WTC11 (cell line): ENCODE measurements at regions not wholly inside any gene's neighbourhood (a gene's known extent, or its start where the extent isn't known, plus 50 kb on each side); places are given as distances from the start of the nearest gene placed in this dataset.

Experiments used
- ATAC-seq: fragments of 200-7000 bp; cut with Tn5 transposase; 2 replicates; pipeline ENCODE4 v1.10.0; 2021; ENCODE audit warnings: mild to moderate bottlenecking, moderate library complexity
- CTCF ChIA-PET: fragments of 300-600 bp; sonication (Branson Sonifier 250); formaldehyde crosslinking; loops from one replicate; lab custom pipeline; 2021; ENCODE audit warnings: antibody characterized with exemption; lab: Charles Lee
- POLR2A ChIA-PET: fragments of 350-600 bp; sonication (Branson Sonifier 250); formaldehyde crosslinking; loops from one replicate; lab custom pipeline; 2021; ENCODE audit warnings: antibody characterized with exemption; lab: Charles Lee
- DNase-seq: peaks from one replicate; pipeline ENCODE4 v3.0.0; 2021; ENCODE audit warnings: low spot score
- H3K27ac Mint-ChIP-seq: 2 replicates; pipeline ENCODE4 v1.8.0; 2021; ENCODE audit warnings: mixed read lengths
- H3K27me3 Mint-ChIP-seq: 2 replicates; pipeline ENCODE4 v1.8.0; 2021; ENCODE audit warnings: low read depth, mild to moderate bottlenecking, moderate library complexity, mixed read lengths
- H3K36me3 Mint-ChIP-seq: 2 replicates; pipeline ENCODE4 v1.8.0; 2021; ENCODE audit warnings: mixed read lengths
- H3K4me1 Mint-ChIP-seq: 2 replicates; pipeline ENCODE4 v1.8.0; 2022; ENCODE audit warnings: mixed read lengths
- H3K4me3 Mint-ChIP-seq: 2 replicates; pipeline ENCODE4 v1.8.0; 2021; ENCODE audit warnings: mild to moderate bottlenecking, moderate library complexity, mixed read lengths
- H3K9me3 Mint-ChIP-seq: 2 replicates; pipeline ENCODE4 v1.8.0; 2021; ENCODE audit warnings: mixed read lengths
- CBFB ChIP-seq: sonication (generic); formaldehyde crosslinking; IDR thresholded peaks from 2 replicates; pipeline ENCODE4 v1.8.1; 2022; ENCODE audit warnings: mild to moderate bottlenecking, low read depth, missing genetic modification reagents
- FOXJ3 ChIP-seq: sonication (generic); formaldehyde crosslinking; IDR thresholded peaks from 2 replicates; pipeline ENCODE4 v1.9.0; 2021; ENCODE audit warnings: missing genetic modification reagents, mild to moderate bottlenecking, borderline replicate concordance
- IRF2 ChIP-seq: sonication (generic); formaldehyde crosslinking; IDR thresholded peaks from 2 replicates; pipeline ENCODE4 v1.8.0; 2022; ENCODE audit warnings: low read depth, missing genetic modification reagents, borderline replicate concordance
- JUN ChIP-seq: sonication (generic); formaldehyde crosslinking; IDR thresholded peaks from 2 replicates; pipeline ENCODE4 v1.8.0; 2023; ENCODE audit warnings: mild to moderate bottlenecking, missing genetic modification reagents
- NFATC4 ChIP-seq: fragments of 250-450 bp; sonication (Bioruptor Pico); IDR thresholded peaks from 2 replicates; pipeline ENCODE4 v1.9.0; 2021; ENCODE audit warnings: mild to moderate bottlenecking
- NFE2L1 ChIP-seq: sonication (generic); formaldehyde crosslinking; IDR thresholded peaks from 2 replicates; pipeline ENCODE4 v1.8.1; 2023; ENCODE audit warnings: missing genetic modification reagents
- NR2C2 ChIP-seq: sonication (generic); formaldehyde crosslinking; IDR thresholded peaks from 2 replicates; pipeline ENCODE4 v1.8.0; 2022; ENCODE audit warnings: mild to moderate bottlenecking, missing genetic modification reagents
- OVOL2 ChIP-seq: fragments of 250-450 bp; sonication (Bioruptor Pico); IDR thresholded peaks from 2 replicates; pipeline ENCODE4 v1.9.0; 2021; ENCODE audit warnings: mild to moderate bottlenecking, borderline replicate concordance
- PRRX2 ChIP-seq: fragments of 250-450 bp; sonication (Bioruptor Pico); IDR thresholded peaks from 2 replicates; pipeline ENCODE4 v1.8.0; 2021; ENCODE audit warnings: mild to moderate bottlenecking
- RELA ChIP-seq: sonication (generic); formaldehyde crosslinking; IDR thresholded peaks from 2 replicates; pipeline ENCODE4 v1.8.1; 2022; ENCODE audit warnings: missing genetic modification reagents, mild to moderate bottlenecking, borderline replicate concordance
- SMAD3 ChIP-seq: sonication (generic); formaldehyde crosslinking; IDR thresholded peaks from 2 replicates; pipeline ENCODE4 v1.8.0; 2022; ENCODE audit warnings: missing genetic modification reagents, mild to moderate bottlenecking, borderline replicate concordance
- TCF7 ChIP-seq: sonication (generic); formaldehyde crosslinking; IDR thresholded peaks from 2 replicates; pipeline ENCODE4 v1.8.0; 2022; ENCODE audit warnings: mild to moderate bottlenecking, low read depth, missing genetic modification reagents, moderate library complexity
- TEAD1 ChIP-seq: sonication (generic); formaldehyde crosslinking; IDR thresholded peaks from 2 replicates; pipeline ENCODE4 v1.8.0; 2022; ENCODE audit warnings: mild to moderate bottlenecking, missing genetic modification reagents
- ZNF423 ChIP-seq: fragments of 250-450 bp; sonication (Bioruptor Pico); IDR thresholded peaks from 2 replicates; pipeline ENCODE4 v2.1.2; 2022; ENCODE audit warnings: mild to moderate bottlenecking, moderate library complexity
- TF ChIP-seq, protein P1 (sequence below): sonication (generic); formaldehyde crosslinking; IDR thresholded peaks from 2 replicates; pipeline ENCODE4 v1.8.1; 2022; ENCODE audit warnings: low read depth, missing genetic modification reagents, borderline replicate concordance
- TF ChIP-seq, protein P2 (sequence below): sonication (generic); formaldehyde crosslinking; IDR thresholded peaks from 2 replicates; pipeline ENCODE4 v1.8.1; 2023; ENCODE audit warnings: mild to moderate bottlenecking, missing genetic modification reagents, moderate library complexity
- TF ChIP-seq, protein P3 (sequence below): sonication (generic); formaldehyde crosslinking; IDR thresholded peaks from 2 replicates; pipeline ENCODE4 v1.8.1; 2022; ENCODE audit warnings: mild to moderate bottlenecking, missing genetic modification reagents, moderate library complexity, borderline replicate concordance

DNA sequence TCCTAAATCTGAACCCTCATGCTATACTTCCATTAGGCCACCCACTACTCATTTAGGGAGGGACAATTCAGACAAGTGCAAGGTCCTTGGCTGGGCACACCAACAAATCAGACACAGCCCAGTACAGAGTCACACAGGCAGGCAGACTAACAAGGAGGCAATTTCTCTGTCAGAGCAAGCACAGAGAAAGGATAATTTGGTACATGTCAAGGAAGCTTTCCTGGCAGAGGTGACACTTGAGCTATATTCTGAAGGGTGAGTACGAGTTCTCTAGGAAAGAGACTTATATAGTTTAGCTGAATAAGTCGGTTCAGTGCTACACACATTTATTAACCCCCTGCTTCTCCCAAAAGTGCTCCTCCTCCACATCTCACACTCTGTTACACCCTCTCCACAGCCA lies 455.9 kb downstream of the OMA1 start:
- H3K4me1 Mint-ChIP-seq: peaks cover 56% of the 10 kb centered on the region
- no peak overlapping the region for H3K4me3 Mint-ChIP-seq
- TF ChIP-seq RELA (no peak), NFE2L1 (CRISPR knock-in tag) (no peak)
- TF ChIP-seq, protein P1, sequence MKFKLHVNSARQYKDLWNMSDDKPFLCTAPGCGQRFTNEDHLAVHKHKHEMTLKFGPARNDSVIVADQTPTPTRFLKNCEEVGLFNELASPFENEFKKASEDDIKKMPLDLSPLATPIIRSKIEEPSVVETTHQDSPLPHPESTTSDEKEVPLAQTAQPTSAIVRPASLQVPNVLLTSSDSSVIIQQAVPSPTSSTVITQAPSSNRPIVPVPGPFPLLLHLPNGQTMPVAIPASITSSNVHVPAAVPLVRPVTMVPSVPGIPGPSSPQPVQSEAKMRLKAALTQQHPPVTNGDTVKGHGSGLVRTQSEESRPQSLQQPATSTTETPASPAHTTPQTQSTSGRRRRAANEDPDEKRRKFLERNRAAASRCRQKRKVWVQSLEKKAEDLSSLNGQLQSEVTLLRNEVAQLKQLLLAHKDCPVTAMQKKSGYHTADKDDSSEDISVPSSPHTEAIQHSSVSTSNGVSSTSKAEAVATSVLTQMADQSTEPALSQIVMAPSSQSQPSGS (CRISPR knock-in tag): no peak
- TF ChIP-seq, all 79 proteins: peak for 0
- DNase-seq (no peak), ATAC-seq (no peak)
- no peak overlapping the region for H3K27ac Mint-ChIP-seq
- no peaks in the 10 kb centered on the region for H3K9me3 Mint-ChIP-seq
- H3K27me3 Mint-ChIP-seq: no peaks in the 10 kb centered on the region; the same call in 1 of the 2 replicates
- CTCF ChIA-PET: interaction anchor here (1.2 to 1.8 kb wide), 3 partner anchors 65 to 160 kb away, joined by 3 to 8 read pairs (median 3); no protein-coding TSS in a partner anchor
- POLR2A ChIA-PET: no interaction called here
- no peaks in the 10 kb centered on the region for H3K36me3 Mint-ChIP-seq

DNA sequence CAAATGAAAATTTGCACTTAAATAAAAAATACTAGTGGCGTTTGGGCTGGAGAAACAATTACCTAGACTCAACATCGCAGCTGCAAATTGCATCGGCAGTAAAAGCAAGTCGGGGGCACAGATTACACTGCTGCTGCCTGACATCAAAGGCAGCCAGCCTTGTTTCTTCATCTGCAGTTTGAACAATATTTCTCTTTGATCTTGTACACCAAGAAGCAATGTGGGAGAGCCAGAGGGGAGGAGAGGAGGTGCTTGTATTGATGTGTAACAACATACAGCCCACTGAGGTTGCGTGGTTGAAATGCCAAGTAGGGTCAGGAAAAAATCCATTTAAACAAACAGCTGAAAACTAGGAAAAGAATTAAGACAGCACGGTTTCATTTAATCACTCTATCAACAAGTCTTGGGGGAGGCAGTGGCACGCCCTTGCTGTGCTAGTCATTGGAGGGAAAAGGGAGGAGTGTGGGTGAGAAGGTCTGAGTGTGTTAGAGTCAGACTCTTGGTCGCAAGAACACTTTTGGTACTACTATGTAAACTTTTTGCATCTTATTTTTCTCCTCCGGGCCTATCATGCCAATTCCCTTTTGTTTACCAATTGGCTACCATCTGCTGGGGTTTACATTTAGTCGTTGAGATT lies 456.5 kb downstream of the OMA1 start:
- no peaks in the 10 kb centered on the region for H3K9me3 Mint-ChIP-seq
- DNase-seq (no peak), ATAC-seq (no peak)
- ChIA-PET POLR2A (no interaction called here), CTCF (interaction anchor here (1.8 kb wide), 1 partner anchor 74 kb away, joined by 8 read pairs; no protein-coding TSS in a partner anchor)
- no peaks in the 10 kb centered on the region for H3K36me3 Mint-ChIP-seq
- H3K4me1 Mint-ChIP-seq: peaks cover 50% of the 10 kb centered on the region
- H3K4me3 Mint-ChIP-seq: no peak overlapping the region
- no peaks in the 10 kb centered on the region; the same call in 1 of the 2 replicates for H3K27me3 Mint-ChIP-seq
- TF ChIP-seq ZNF423 (CRISPR knock-in tag) (no peak), RELA (no peak), TEAD1 (no peak), NFATC4 (CRISPR knock-in tag) (no peak), CBFB (CRISPR knock-in tag) (no peak), SMAD3 (CRISPR knock-in tag) (no peak)
- TF ChIP-seq, protein P2, sequence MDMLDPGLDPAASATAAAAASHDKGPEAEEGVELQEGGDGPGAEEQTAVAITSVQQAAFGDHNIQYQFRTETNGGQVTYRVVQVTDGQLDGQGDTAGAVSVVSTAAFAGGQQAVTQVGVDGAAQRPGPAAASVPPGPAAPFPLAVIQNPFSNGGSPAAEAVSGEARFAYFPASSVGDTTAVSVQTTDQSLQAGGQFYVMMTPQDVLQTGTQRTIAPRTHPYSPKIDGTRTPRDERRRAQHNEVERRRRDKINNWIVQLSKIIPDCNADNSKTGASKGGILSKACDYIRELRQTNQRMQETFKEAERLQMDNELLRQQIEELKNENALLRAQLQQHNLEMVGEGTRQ (CRISPR knock-in tag): no peak
- no peak overlapping the region for H3K27ac Mint-ChIP-seq

- no peaks in the 10 kb centered on the region; the same call in none of the 2 replicates for H3K27me3 Mint-ChIP-seq
- no peak overlapping the region for H3K4me3 Mint-ChIP-seq
- no peaks in the 10 kb centered on the region for H3K9me3 Mint-ChIP-seq
- H3K4me1 Mint-ChIP-seq: peaks cover 22% of the 10 kb centered on the region
- no peak for DNase-seq
- TF ChIP-seq, protein P1 (CRISPR knock-in tag): no peak
- no peak for TF ChIP-seq PRRX2 (CRISPR knock-in tag)
- no peak for TF ChIP-seq JUN
- no peak for TF ChIP-seq NR2C2 (CRISPR knock-in tag)
- TF ChIP-seq FOXJ3 (CRISPR knock-in tag): no peak
- TF ChIP-seq, all 79 proteins: peak for 0
- ChIA-PET CTCF (no interaction called here), POLR2A (no interaction called here)
- Mint-ChIP-seq H3K27ac (no peak overlapping the region), H3K36me3 (no peaks in the 10 kb centered on the region)
- ATAC-seq: no peak
Observed at GRCh38 chr1:58084266-58084665, 462.3 kb downstream of the OMA1 start.

- H3K9me3 Mint-ChIP-seq: no peaks in the 10 kb centered on the region
- TF ChIP-seq, protein P3, sequence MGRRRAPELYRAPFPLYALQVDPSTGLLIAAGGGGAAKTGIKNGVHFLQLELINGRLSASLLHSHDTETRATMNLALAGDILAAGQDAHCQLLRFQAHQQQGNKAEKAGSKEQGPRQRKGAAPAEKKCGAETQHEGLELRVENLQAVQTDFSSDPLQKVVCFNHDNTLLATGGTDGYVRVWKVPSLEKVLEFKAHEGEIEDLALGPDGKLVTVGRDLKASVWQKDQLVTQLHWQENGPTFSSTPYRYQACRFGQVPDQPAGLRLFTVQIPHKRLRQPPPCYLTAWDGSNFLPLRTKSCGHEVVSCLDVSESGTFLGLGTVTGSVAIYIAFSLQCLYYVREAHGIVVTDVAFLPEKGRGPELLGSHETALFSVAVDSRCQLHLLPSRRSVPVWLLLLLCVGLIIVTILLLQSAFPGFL: no peak
- TF ChIP-seq TCF7 (CRISPR knock-in tag): no peak
- no peak for TF ChIP-seq OVOL2 (CRISPR knock-in tag)
- no peak for TF ChIP-seq IRF2 (CRISPR knock-in tag)
- ChIA-PET CTCF (no interaction called here), POLR2A (no interaction called here)
- DNase-seq (no peak), ATAC-seq (no peak)
- H3K27me3 Mint-ChIP-seq: no peaks in the 10 kb centered on the region; the same call in none of the 2 replicates
- no peak overlapping the region for H3K4me3 Mint-ChIP-seq
- H3K27ac Mint-ChIP-seq: no peak overlapping the region; the same call in 1 of the 2 replicates
- H3K36me3 Mint-ChIP-seq: no peaks in the 10 kb centered on the region
- H3K4me1 Mint-ChIP-seq: peaks cover 5% of the 10 kb centered on the region
Observed at GRCh38 chr1:58082596-58082995, 463.9 kb downstream of the OMA1 start.
